OCI-LY1 (cell line): ENCODE measurements at regions not wholly inside any gene's neighbourhood (a gene's known extent, or its start where the extent isn't known, plus 50 kb on each side); places are given as distances from the start of the nearest gene placed in this dataset.

Experiments
- H2AFZ ChIP-seq: fragments of 200-600 bp; sonication (generic), shearing (Covaris generic); 2 replicates; pipeline ENCODE4 v1.6.0; 2014; ENCODE audit warnings: antibody characterized with exemption, mild to moderate bottlenecking, low read length
- H3F3A ChIP-seq: fragments of 200-600 bp; sonication (generic), shearing (Covaris generic); 2 replicates; pipeline ENCODE4 v1.6.0; 2014; ENCODE audit warnings: mild to moderate bottlenecking, antibody characterized with exemption, low read length, moderate library complexity; ENCODE audit not compliant: insufficient read depth
- H3K27ac ChIP-seq: fragments of 200-600 bp; sonication (generic); 2 replicates; pipeline ENCODE4 v1.5.1; 2014; ENCODE audit warnings: low read length, mixed run types, mild to moderate bottlenecking, low read depth; ENCODE audit not compliant: poor library complexity, severe bottlenecking
- H3K27me3 ChIP-seq: fragments of 200-600 bp; sonication (generic); 2 replicates; pipeline ENCODE4 v1.6.0; 2014; ENCODE audit warnings: antibody characterized with exemption, mild to moderate bottlenecking, low read length, moderate library complexity; ENCODE audit not compliant: insufficient read depth
- H3K36me3 ChIP-seq: fragments of 200-600 bp; sonication (generic); 2 replicates; pipeline ENCODE4 v1.6.1; 2014; ENCODE audit warnings: mild to moderate bottlenecking, antibody characterized with exemption, low read length, moderate library complexity, mixed read lengths; ENCODE audit not compliant: insufficient read depth
- H3K4me1 ChIP-seq: fragments of 200-600 bp; sonication (generic); 2 replicates; pipeline ENCODE4 v1.5.1; 2014; ENCODE audit warnings: mild to moderate bottlenecking, low read length, moderate library complexity; ENCODE audit not compliant: insufficient read depth, severe bottlenecking
- H3K4me2 ChIP-seq: fragments of 200-600 bp; sonication (generic), shearing (Covaris generic); 2 replicates; pipeline ENCODE4 v1.6.1; 2014; ENCODE audit warnings: low read length
- H3K4me3 ChIP-seq: fragments of 200-600 bp; sonication (generic); 2 replicates; pipeline ENCODE4 v1.5.1; 2014; ENCODE audit warnings: low read length, low read depth, mild to moderate bottlenecking, mixed read lengths; ENCODE audit not compliant: poor library complexity, severe bottlenecking
- H3K79me2 ChIP-seq: fragments of 200-600 bp; shearing (Covaris generic); 2 replicates; pipeline ENCODE4 v1.6.1; 2016; ENCODE audit warnings: mixed run types, low read length, mixed read lengths; ENCODE audit not compliant: insufficient read depth
- H3K9ac ChIP-seq: fragments of 200-600 bp; sonication (generic), shearing (Covaris generic); 2 replicates; pipeline ENCODE4 v1.6.1; 2014; ENCODE audit warnings: mild to moderate bottlenecking, low read length, mixed read lengths
- H3K9me2 ChIP-seq: fragments of 200-600 bp; sonication (generic), shearing (Covaris generic); 2 replicates; pipeline ENCODE4 v1.6.1; 2014; ENCODE audit warnings: low read depth, mild to moderate bottlenecking, low read length, mixed read lengths
- H3K9me3 ChIP-seq: fragments of 200-600 bp; shearing (Covaris generic); 2 replicates; pipeline ENCODE4 v1.6.1; 2014; ENCODE audit warnings: low read length, mixed read lengths
- H4K20me1 ChIP-seq: fragments of 200-600 bp; sonication (generic), shearing (Covaris generic); 2 replicates; pipeline ENCODE4 v1.6.0; 2016; ENCODE audit warnings: mild to moderate bottlenecking, low read length; ENCODE audit not compliant: insufficient read depth
- CTCF ChIP-seq: fragments of 200-600 bp; sonication (generic), shearing (Covaris generic); IDR thresholded peaks from 2 replicates; pipeline ENCODE4 v1.5.1; 2017; ENCODE audit warnings: mild to moderate bottlenecking, antibody characterized with exemption, low read length, moderate library complexity, mixed read lengths
- EZH2 ChIP-seq: fragments of 200-600 bp; sonication (generic), shearing (Covaris generic); IDR thresholded peaks from 2 replicates; pipeline ENCODE4 v1.8.0; 2017; ENCODE audit warnings: borderline replicate concordance, mixed run types, mild to moderate bottlenecking, antibody characterized with exemption, low read length, moderate library complexity, mixed read lengths

GRCh38 chr4:114282937-114283336 is 303.5 kb upstream of the ARSJ start:
- no peaks in the 10 kb centered on the region for H3K9me2 ChIP-seq
- no peak overlapping the region for H2AFZ ChIP-seq
- no peaks in the 10 kb centered on the region for H3K9me3 ChIP-seq
- TF ChIP-seq CTCF (no peak), EZH2 (no peak)
- no peak overlapping the region for H3K9ac ChIP-seq
- no peaks in the 10 kb centered on the region for H4K20me1 ChIP-seq
- no peak overlapping the region for H3K27ac ChIP-seq
- H3K79me2 ChIP-seq = no peaks in the 10 kb centered on the region
- no peaks in the 10 kb centered on the region for H3F3A ChIP-seq
- no peaks in the 10 kb centered on the region for H3K4me1 ChIP-seq
- H3K27me3 ChIP-seq = no peaks in the 10 kb centered on the region
- no peak overlapping the region for H3K4me2 ChIP-seq
- H3K36me3 ChIP-seq = no peaks in the 10 kb centered on the region
- H3K4me3 ChIP-seq = no peak overlapping the region

- H3K4me1 ChIP-seq = no peaks in the 10 kb centered on the region
- H3K79me2 ChIP-seq = no peaks in the 10 kb centered on the region
- H3K27me3 ChIP-seq = no peaks in the 10 kb centered on the region
- H3F3A ChIP-seq = no peaks in the 10 kb centered on the region
- H3K4me3 ChIP-seq = no peak overlapping the region
- no peak overlapping the region for H2AFZ ChIP-seq
- no peaks in the 10 kb centered on the region for H4K20me1 ChIP-seq
- TF ChIP-seq CTCF = no peak
- TF ChIP-seq EZH2 = no peak
- no peak overlapping the region for H3K27ac ChIP-seq
- H3K9ac ChIP-seq = no peak overlapping the region
- H3K4me2 ChIP-seq = no peak overlapping the region
- no peaks in the 10 kb centered on the region for H3K36me3 ChIP-seq
- no peaks in the 10 kb centered on the region for H3K9me2 ChIP-seq
- H3K9me3 ChIP-seq = no peaks in the 10 kb centered on the region
These were observed 305.2 kb upstream of the ARSJ start for GRCh38 chr4:114284629-114285028.

GRCh38 chr4:114286262-114286810 is 306.9 kb upstream of the ARSJ start:
- no peaks in the 10 kb centered on the region for H3K36me3 ChIP-seq
- no peaks in the 10 kb centered on the region for H3K9me2 ChIP-seq
- no peaks in the 10 kb centered on the region for H3K79me2 ChIP-seq
- TF ChIP-seq EZH2 (no peak), CTCF (no peak)
- H3F3A ChIP-seq = no peaks in the 10 kb centered on the region
- H3K4me3 ChIP-seq = no peak overlapping the region
- no peaks in the 10 kb centered on the region for H4K20me1 ChIP-seq
- H2AFZ ChIP-seq = no peak overlapping the region
- H3K4me2 ChIP-seq = no peak overlapping the region
- H3K27ac ChIP-seq = no peak overlapping the region
- no peaks in the 10 kb centered on the region for H3K9me3 ChIP-seq
- no peak overlapping the region for H3K9ac ChIP-seq
- no peaks in the 10 kb centered on the region for H3K4me1 ChIP-seq
- no peaks in the 10 kb centered on the region for H3K27me3 ChIP-seq
